IMR-90 (cell line): ENCODE measurements at regions not wholly inside any gene's neighbourhood (a gene's known extent, or its start where the extent isn't known, plus 50 kb on each side); places are given as distances from the start of the nearest gene placed in this dataset.

Experiments
- ATAC-seq: fragments of 200-7000 bp; cut with Tn5 transposase; 2 replicates; pipeline ENCODE4 v1.9.1; 2020; ENCODE audit warnings: low read depth, mild to moderate bottlenecking, moderate library complexity
- BruUV-seq: library from RNA; stranded (reverse); fragments of 400-500 nt; replicated peaks from 2 replicates; lab custom pipeline; 2021; lab: Mats Ljungman, UMichigan
- CTCF ChIA-PET: fragments of 300-600 bp; formaldehyde crosslinking; extraction: SDS; loops from one replicate; lab custom pipeline; 2021; ENCODE audit warnings: antibody characterized with exemption; lab: Yijun Ruan, JAX
- POLR2A ChIA-PET: fragments of 300-600 bp; sonication (Branson Sonifier 250); formaldehyde crosslinking; loops from one replicate; lab custom pipeline; 2022; ENCODE audit warnings: antibody characterized with exemption; ENCODE audit not compliant: unreplicated experiment; lab: Charles Lee
- DNase-seq: peaks from one replicate; pipeline ENCODE4 v3.0.0; 2013
- H2AFZ ChIP-seq: replicated peaks from 2 replicates; pipeline ENCODE3; 2013; ENCODE audit warnings: low read length, mild to moderate bottlenecking; ENCODE audit not compliant: poor library complexity
- H2AK5ac ChIP-seq: 2 replicates; pipeline ENCODE4 v1.6.1; 2013; ENCODE audit warnings: low read depth, low read length, inconsistent platforms
- H2AK9ac ChIP-seq: replicated peaks from 2 replicates; pipeline ENCODE3; 2013; ENCODE audit warnings: mild to moderate bottlenecking, low read depth, low read length, moderate library complexity; ENCODE audit not compliant: poor library complexity
- H2BK120ac ChIP-seq: 2 replicates; pipeline ENCODE4 v1.6.1; 2013; ENCODE audit warnings: low read depth, low read length, inconsistent platforms
- H2BK15ac ChIP-seq: 3 replicates; pipeline ENCODE4 v1.6.1; 2013; ENCODE audit warnings: low read depth, low read length, inconsistent platforms
- H2BK20ac ChIP-seq: 2 replicates; pipeline ENCODE4 v1.6.1; 2013; ENCODE audit warnings: low read depth, mild to moderate bottlenecking, inconsistent platforms, low read length, moderate library complexity
- H2BK5ac ChIP-seq: 2 replicates; pipeline ENCODE4 v1.6.1; 2013; ENCODE audit warnings: mild to moderate bottlenecking, low read depth, low read length, inconsistent platforms; ENCODE audit not compliant: poor library complexity, severe bottlenecking
- H3K14ac ChIP-seq: replicated peaks from 2 replicates; pipeline ENCODE4 v1.6.1; 2013; ENCODE audit warnings: low read depth, low read length, inconsistent platforms
- H3K18ac ChIP-seq: 2 replicates; pipeline ENCODE4 v1.6.1; 2013; ENCODE audit warnings: low read depth, low read length, control low read depth
- H3K23ac ChIP-seq: 2 replicates; pipeline ENCODE4 v1.6.1; 2013; ENCODE audit warnings: low read depth, low read length, inconsistent platforms
- H3K27ac ChIP-seq: 2 replicates; pipeline ENCODE4 v1.5.1; 2013; ENCODE audit warnings: mild to moderate bottlenecking, control low read depth, low read length; ENCODE audit not compliant: insufficient read depth
- H3K27me3 ChIP-seq: 2 replicates; pipeline ENCODE4 v1.6.1; 2013; ENCODE audit warnings: low read length; ENCODE audit not compliant: control insufficient read depth, insufficient read depth
- H3K36me3 ChIP-seq: 2 replicates; pipeline ENCODE4 v1.6.1; 2013; ENCODE audit warnings: low read length, mixed read lengths; ENCODE audit not compliant: control insufficient read depth, insufficient read depth
- H3K4ac ChIP-seq: 2 replicates; pipeline ENCODE4 v1.6.1; 2013; ENCODE audit warnings: low read depth, low read length, inconsistent platforms
- H3K4me1 ChIP-seq: 2 replicates; pipeline ENCODE4 v1.6.1; 2013; ENCODE audit warnings: low read length, mixed read lengths; ENCODE audit not compliant: control insufficient read depth, insufficient read depth
- H3K4me2 ChIP-seq: 2 replicates; pipeline ENCODE4 v1.6.1; 2013; ENCODE audit warnings: low read depth, mild to moderate bottlenecking, control low read depth, low read length, moderate library complexity
- H3K4me3 ChIP-seq: 2 replicates; pipeline ENCODE4 v1.5.1; 2013; ENCODE audit warnings: low read depth, mild to moderate bottlenecking, control low read depth, low read length, moderate library complexity; ENCODE audit not compliant: insufficient read depth
- H3K56ac ChIP-seq: 2 replicates; pipeline ENCODE4 v1.6.1; 2013; ENCODE audit warnings: low read length, inconsistent platforms; ENCODE audit not compliant: insufficient read depth; ENCODE audit errors: extremely low read depth
- H3K79me1 ChIP-seq, 2 experiments: 2 replicates each; pipeline ENCODE4 v1.6.1; 2013; ENCODE audit warnings: low read length in 2 of 2, inconsistent platforms in 1 of 2, low read depth in 1 of 2
- H3K9ac ChIP-seq: 2 replicates; pipeline ENCODE4 v1.6.1; 2013; ENCODE audit warnings: low read depth, low read length, control low read depth
- H3K9me1 ChIP-seq: 2 replicates; pipeline ENCODE4 v1.6.1; 2013; ENCODE audit warnings: low read length, inconsistent platforms; ENCODE audit not compliant: insufficient read depth
- H3K9me3 ChIP-seq: 2 replicates; pipeline ENCODE4 v1.6.1; 2013; ENCODE audit warnings: low read length; ENCODE audit not compliant: control insufficient read depth, insufficient read depth
- H4K20me1 ChIP-seq: 2 replicates; pipeline ENCODE4 v1.6.1; 2013; ENCODE audit warnings: low read length, inconsistent platforms; ENCODE audit not compliant: insufficient read depth
- H4K5ac ChIP-seq: 2 replicates; pipeline ENCODE4 v1.6.1; 2013; ENCODE audit warnings: mild to moderate bottlenecking, low read depth, low read length, control low read depth
- H4K8ac ChIP-seq, 2 experiments: 2 replicates each; pipeline ENCODE4 v1.6.1; 2013; ENCODE audit warnings: low read depth in 2 of 2, low read length in 2 of 2, control low read depth in 1 of 2, inconsistent platforms in 1 of 2
- H4K91ac ChIP-seq: 2 replicates; pipeline ENCODE4 v1.6.1; 2013; ENCODE audit warnings: low read depth, low read length, inconsistent platforms; ENCODE audit not compliant: insufficient read depth
- BHLHE40 ChIP-seq: fragments of 150-350 bp; IDR thresholded peaks from 2 replicates; pipeline ENCODE4 v1.6.1; 2016; ENCODE audit warnings: mild to moderate bottlenecking, low read depth, low read length
- CEBPB ChIP-seq: IDR thresholded peaks from 2 replicates; pipeline ENCODE4 v1.6.1; 2012; ENCODE audit warnings: low read depth, low read length, improper control_type of control experiment
- CHD1 ChIP-seq: IDR thresholded peaks from 2 replicates; pipeline ENCODE4 v1.6.1; 2012; ENCODE audit warnings: low read depth, low read length, improper control_type of control experiment
- CTCF ChIP-seq: conservative IDR thresholded peaks from 2 replicates; pipeline ENCODE4 v1.5.1; 2012; ENCODE audit warnings: mild to moderate bottlenecking, low read depth, low read length, improper control_type of control experiment
- FOS ChIP-seq: fragments of 150-350 bp; IDR thresholded peaks from 2 replicates; pipeline ENCODE4 v1.6.1; 2016; ENCODE audit warnings: low read depth, low read length
- MAFK ChIP-seq: IDR thresholded peaks from 2 replicates; pipeline ENCODE4 v1.6.1; 2012; ENCODE audit warnings: low read depth, low read length, improper control_type of control experiment
- MAZ ChIP-seq: IDR thresholded peaks from 2 replicates; pipeline ENCODE4 v1.6.1; 2012; ENCODE audit warnings: low read depth, mild to moderate bottlenecking, low read length, improper control_type of control experiment, moderate library complexity, borderline replicate concordance
- MXI1 ChIP-seq: IDR thresholded peaks from 2 replicates; pipeline ENCODE4 v1.6.1; 2012; ENCODE audit warnings: low read depth, mild to moderate bottlenecking, low read length, moderate library complexity, borderline replicate concordance
- NFE2L2 ChIP-seq: fragments of 150-350 bp; IDR thresholded peaks from 2 replicates; pipeline ENCODE4 v1.6.1; 2016; ENCODE audit warnings: low read depth, mild to moderate bottlenecking, low read length
- POLR2A ChIP-seq: IDR thresholded peaks from 2 replicates; pipeline ENCODE4 v1.6.1; 2012; ENCODE audit warnings: mild to moderate bottlenecking, low read depth, low read length
- RAD21 ChIP-seq: IDR thresholded peaks from 2 replicates; pipeline ENCODE4 v1.6.1; 2012; ENCODE audit warnings: low read length, improper control_type of control experiment
- RCOR1 ChIP-seq: IDR thresholded peaks from 2 replicates; pipeline ENCODE4 v1.6.1; 2012; ENCODE audit warnings: mild to moderate bottlenecking, low read length, improper control_type of control experiment; ENCODE audit not compliant: insufficient replicate concordance
- RFX5 ChIP-seq: IDR thresholded peaks from 2 replicates; pipeline ENCODE4 v1.8.0; 2012; ENCODE audit warnings: low read depth, mild to moderate bottlenecking, low read length, moderate library complexity
- SMC3 ChIP-seq: fragments of 150-350 bp; IDR thresholded peaks from 2 replicates; pipeline ENCODE4 v1.6.1; 2016; ENCODE audit warnings: low read depth, mild to moderate bottlenecking, antibody characterized with exemption, low read length, moderate library complexity
- WGBS, 2 experiments: methylation state at CpG; one replicate each; pipeline versions ENCODE4 v1.1.5 to v1.1.7; 2013; ENCODE audit warnings: missing lambda C conversion rate in 2 of 2; ENCODE audit not compliant: insufficient read length in 1 of 2; ENCODE audit errors: extremely low coverage in 2 of 2; 5-methylcytosine and 5-hydroxymethylcytosine counted together
- dilution Hi-C: fragments of 300-500 bp; cut with HindIII; formaldehyde crosslinking; loops from one replicate; pipeline ENCODE4 v1.14.3; 2018; ENCODE audit warnings: low sequenced_read_pairs; ENCODE audit not compliant: unreplicated experiment
- in situ Hi-C: fragments of 300-500 bp; cut with MboI; formaldehyde crosslinking; loops from 3 replicates; pipeline ENCODE4 v1.14.3; 2019; ENCODE audit warnings: low sequenced_read_pairs, inconsistent platforms, mixed read lengths
- intact Hi-C: fragments of 100-400 bp; cut with micrococcal nuclease; formaldehyde crosslinking; loops from 2 replicates; pipeline ENCODE4 v1.10.0; 2022
- TF ChIP-seq, protein P1 (sequence below): fragments of 150-350 bp; IDR thresholded peaks from 2 replicates; pipeline ENCODE4 v1.6.1; 2017; ENCODE audit warnings: mild to moderate bottlenecking, antibody characterized with exemption, low read length, low read depth
- TF ChIP-seq, protein P2 (sequence below): fragments of 150-350 bp; IDR thresholded peaks from 2 replicates; pipeline ENCODE4 v1.6.1; 2016; ENCODE audit warnings: low read depth, mild to moderate bottlenecking, low read length, moderate library complexity, borderline replicate concordance

- no peak overlapping the region for H2AK9ac ChIP-seq
- H4K8ac ChIP-seq: no peak overlapping the region
- no peak overlapping the region for H3K4me2 ChIP-seq
- POLR2A ChIA-PET: no interaction called here
- no peak overlapping the region for H2BK5ac ChIP-seq
- no peak for DNase-seq
- no peaks in the 10 kb centered on the region for H4K20me1 ChIP-seq
- H2BK120ac ChIP-seq: no peak overlapping the region
- no peak overlapping the region for H3K56ac ChIP-seq
- no CpG with 5 or more reads among the region's 3 CpGs for WGBS, 2 experiments
- H3K4ac ChIP-seq: no peak overlapping the region
- H3K9ac ChIP-seq: no peak overlapping the region
- peaks cover 2% of the 10 kb centered on the region; the same call in 1 of the 2 replicates for H3K4me1 ChIP-seq
- dilution Hi-C loops: no loop called here
- H3K9me1 ChIP-seq: no peaks in the 10 kb centered on the region
- intact Hi-C loops: no loop called here
- H4K91ac ChIP-seq: no peak overlapping the region
- H3K14ac ChIP-seq: no peak overlapping the region
- no peak for TF ChIP-seq MAFK
- no peak for TF ChIP-seq CEBPB
- TF ChIP-seq CHD1: no peak
- no peak for TF ChIP-seq RFX5
- TF ChIP-seq SMC3: no peak
- TF ChIP-seq CTCF: no peak
- TF ChIP-seq RAD21: no peak
- no peak for TF ChIP-seq RCOR1
- TF ChIP-seq, protein P1, sequence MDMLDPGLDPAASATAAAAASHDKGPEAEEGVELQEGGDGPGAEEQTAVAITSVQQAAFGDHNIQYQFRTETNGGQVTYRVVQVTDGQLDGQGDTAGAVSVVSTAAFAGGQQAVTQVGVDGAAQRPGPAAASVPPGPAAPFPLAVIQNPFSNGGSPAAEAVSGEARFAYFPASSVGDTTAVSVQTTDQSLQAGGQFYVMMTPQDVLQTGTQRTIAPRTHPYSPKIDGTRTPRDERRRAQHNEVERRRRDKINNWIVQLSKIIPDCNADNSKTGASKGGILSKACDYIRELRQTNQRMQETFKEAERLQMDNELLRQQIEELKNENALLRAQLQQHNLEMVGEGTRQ: no peak
- no peak for TF ChIP-seq FOS
- no peak for TF ChIP-seq POLR2A
- TF ChIP-seq MAZ: no peak
- TF ChIP-seq BHLHE40: no peak
- TF ChIP-seq, protein P2, sequence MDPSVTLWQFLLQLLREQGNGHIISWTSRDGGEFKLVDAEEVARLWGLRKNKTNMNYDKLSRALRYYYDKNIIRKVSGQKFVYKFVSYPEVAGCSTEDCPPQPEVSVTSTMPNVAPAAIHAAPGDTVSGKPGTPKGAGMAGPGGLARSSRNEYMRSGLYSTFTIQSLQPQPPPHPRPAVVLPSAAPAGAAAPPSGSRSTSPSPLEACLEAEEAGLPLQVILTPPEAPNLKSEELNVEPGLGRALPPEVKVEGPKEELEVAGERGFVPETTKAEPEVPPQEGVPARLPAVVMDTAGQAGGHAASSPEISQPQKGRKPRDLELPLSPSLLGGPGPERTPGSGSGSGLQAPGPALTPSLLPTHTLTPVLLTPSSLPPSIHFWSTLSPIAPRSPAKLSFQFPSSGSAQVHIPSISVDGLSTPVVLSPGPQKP: no peak
- TF ChIP-seq NFE2L2: no peak
- no peak for TF ChIP-seq MXI1
- no peak overlapping the region for H2AFZ ChIP-seq
- in situ Hi-C loops: no loop called here
- H2AK5ac ChIP-seq: no peak overlapping the region
- no peaks in the 10 kb centered on the region for H3K36me3 ChIP-seq
- no peak overlapping the region for H3K23ac ChIP-seq
- no peaks in the 10 kb centered on the region for H3K79me1 ChIP-seq
- no peak overlapping the region for H4K5ac ChIP-seq
- peaks cover 2% of the 10 kb centered on the region; the same call in 1 of the 2 replicates for H3K9me3 ChIP-seq
- H3K27me3 ChIP-seq: no peaks in the 10 kb centered on the region
- H2BK15ac ChIP-seq: no peak overlapping the region
- no peak overlapping the region for H2BK20ac ChIP-seq
- BruUV-seq: no TSS peak
- no peak overlapping the region for H3K18ac ChIP-seq
- no peak overlapping the region for H3K27ac ChIP-seq
- CTCF ChIA-PET: no interaction called here
- H3K4me3 ChIP-seq: no peak overlapping the region
- no peak for ATAC-seq
Observed at GRCh38 chrX:7343181-7343580, 195.2 kb upstream of the PUDP start.
